Sigmoid colon (tissue), 6 donors: ENCODE measurements at regions not wholly inside any gene's neighbourhood (a gene's known extent, or its start where the extent isn't known, plus 50 kb on each side); places are given as distances from the start of the nearest gene placed in this dataset.

ENCODE experiments used
- DNase-seq: peaks from one replicate; pipeline ENCODE4 v3.0.0-alpha.2; 2019
- H3K27ac ChIP-seq, 4 donors: fragments of 200-600 bp; sonication (generic); one replicate each; pipeline ENCODE4 v1.5.1; 2016 to 2019; ENCODE audit warnings: mild to moderate bottlenecking in 1 of 4
- H3K27me3 ChIP-seq, 3 donors: fragments of 200-600 bp; sonication (generic); one replicate each; pipeline ENCODE4 v1.5.1; 2019; ENCODE audit warnings: mild to moderate bottlenecking in 1 of 3
- H3K36me3 ChIP-seq, 4 donors: fragments of 200-600 bp; sonication (generic); one replicate each; pipeline ENCODE4 v1.5.1; 2016 to 2019
- H3K4me1 ChIP-seq, 4 donors: fragments of 200-600 bp; sonication (generic); one replicate each; pipeline ENCODE4 v1.5.1; 2017 to 2019
- H3K4me3 ChIP-seq, 4 donors: fragments of 200-600 bp; sonication (generic); one replicate each; pipeline ENCODE4 v1.5.1; 2017 to 2019; ENCODE audit warnings: mild to moderate bottlenecking in 2 of 4, moderate library complexity in 1 of 4
- H3K9me3 ChIP-seq, 4 donors: fragments of 200-600 bp in 3 of 4; sonication (generic) in 3 of 4; one replicate each; pipeline versions ENCODE4 v1.5.1 to v1.6.1; 2013 to 2019
- CTCF ChIP-seq, 4 experiments: fragments of 450-650 bp in 3 of 4; fragments of 200-600 bp in 1 of 4; IDR thresholded peaks; one replicate each; pipeline ENCODE4 v1.5.1; 2016 to 2019; ENCODE audit warnings: antibody characterized with exemption in 4 of 4, mild to moderate bottlenecking in 3 of 4, moderate library complexity in 2 of 4
- EP300 ChIP-seq, 4 donors: sonication (generic); formaldehyde crosslinking; IDR thresholded peaks; one replicate each; pipeline ENCODE4 v1.6.1; 2017; ENCODE audit warnings: antibody characterized with exemption in 4 of 4
- POLR2A ChIP-seq, 2 donors: fragments of 450-650 bp; IDR thresholded peaks; one replicate each; pipeline ENCODE4 v1.6.1; 2016; ENCODE audit warnings: antibody characterized with exemption in 2 of 2, mild to moderate bottlenecking in 2 of 2, moderate library complexity in 2 of 2
- POLR2AphosphoS5 ChIP-seq, 4 donors: sonication (generic); formaldehyde crosslinking; IDR thresholded peaks; one replicate each; pipeline ENCODE4 v1.6.1; 2017; ENCODE audit warnings: antibody characterized with exemption in 4 of 4
- WGBS, 2 donors: extraction: QIAGEN DNeasy Blood & Tissue Kit; methylation state at CpG; one replicate each; pipeline ENCODE4 v1.1.7; 2013; 5-methylcytosine and 5-hydroxymethylcytosine counted together
- intact Hi-C: fragments of 100-400 bp; cut with DNase I; formaldehyde crosslinking; loops from one replicate; pipeline ENCODE4 v1.15.1; 2023
- donor health status: healthy with polysubstance abuse.
- donor health status: healthy.

- no peak overlapping the region for H3K27ac ChIP-seq
- no peak overlapping the region for H3K4me3 ChIP-seq
- no peaks in the 10 kb centered on the region for H3K9me3 ChIP-seq
- peaks cover 0 to 6% (median 0%) of the 10 kb centered on the region in 3 donors for H3K27me3 ChIP-seq
- TF ChIP-seq CTCF (IDR thresholded peaks at IDR 0.05) (no peak), POLR2AphosphoS5 (IDR thresholded peaks at IDR 0.05) (no peak), EP300 (IDR thresholded peaks at IDR 0.05) (no peak), POLR2A (IDR thresholded peaks at IDR 0.05) (no peak)
- no peak for DNase-seq
- no peaks in the 10 kb centered on the region for H3K4me1 ChIP-seq
- intact Hi-C loops = no loop called here
- H3K36me3 ChIP-seq = no peaks in the 10 kb centered on the region
- 88 to 94% methylated on average over 2 of the region's 2 CpGs for WGBS, 2 donors
Measured at GRCh38 chr15:68506071-68506470, 72.7 kb upstream of the CORO2B start.

GRCh38 chr15:68507447-68507846 lies 71.3 kb upstream of the CORO2B start:
- H3K27me3 ChIP-seq = peaks cover 0 to 6% (median 0%) of the 10 kb centered on the region in 3 donors
- intact Hi-C loops = no loop called here
- H3K4me1 ChIP-seq = no peaks in the 10 kb centered on the region
- H3K27ac ChIP-seq = no peak overlapping the region
- H3K4me3 ChIP-seq = no peak overlapping the region
- 96 to 98% methylated on average over 2 of the region's 2 CpGs for WGBS, 2 donors
- DNase-seq = no peak
- no peaks in the 10 kb centered on the region for H3K36me3 ChIP-seq
- TF ChIP-seq EP300 (IDR thresholded peaks at IDR 0.05) (no peak), POLR2A (IDR thresholded peaks at IDR 0.05) (no peak), POLR2AphosphoS5 (IDR thresholded peaks at IDR 0.05) (no peak), CTCF (IDR thresholded peaks at IDR 0.05) (no peak)
- no peaks in the 10 kb centered on the region for H3K9me3 ChIP-seq

- intact Hi-C loops = no loop called here
- TF ChIP-seq EP300 (IDR thresholded peaks at IDR 0.05) (no peak), POLR2AphosphoS5 (IDR thresholded peaks at IDR 0.05) (no peak), CTCF (IDR thresholded peaks at IDR 0.05) (no peak), POLR2A (IDR thresholded peaks at IDR 0.05) (no peak)
- Histone ChIP-seq H3K27ac (no peak overlapping the region), H3K36me3 (no peaks in the 10 kb centered on the region), H3K4me3 (no peak overlapping the region), H3K9me3 (peaks cover 0 to 3% (median 0%) of the 10 kb centered on the region in 4 donors), H3K4me1 (no peaks in the 10 kb centered on the region), H3K27me3 (peaks cover 0 to 6% (median 0%) of the 10 kb centered on the region in 3 donors)
- WGBS, 2 donors = 85 to 91% methylated on average over 12 of the region's 12 CpGs
- DNase-seq = no peak
Measured at GRCh38 chr15:68508485-68509189, 70.2 kb upstream of the CORO2B start.

- no peaks in the 10 kb centered on the region for H3K27me3 ChIP-seq
- WGBS, 2 donors = 75 to 79% methylated on average over 2 of the region's 2 CpGs
- no peaks in the 10 kb centered on the region for H3K36me3 ChIP-seq
- H3K9me3 ChIP-seq = peaks cover 0 to 3% (median 0%) of the 10 kb centered on the region in 4 donors
- intact Hi-C loops = no loop called here
- no peak overlapping the region for H3K27ac ChIP-seq
- H3K4me1 ChIP-seq = no peaks in the 10 kb centered on the region
- H3K4me3 ChIP-seq = no peak overlapping the region
- TF ChIP-seq CTCF (IDR thresholded peaks at IDR 0.05) = no peak
- no peak for TF ChIP-seq POLR2AphosphoS5 (IDR thresholded peaks at IDR 0.05)
- no peak for TF ChIP-seq POLR2A (IDR thresholded peaks at IDR 0.05)
- TF ChIP-seq EP300 (IDR thresholded peaks at IDR 0.05) = no peak
- no peak for DNase-seq
Measured at GRCh38 chr15:68510558-68510957, 68.2 kb upstream of the CORO2B start.
